ENCODE measurements at regions not wholly inside any gene's neighbourhood (a gene's known extent, or its start where the extent isn't known, plus 50 kb on each side); places are given as distances from the start of the nearest gene placed in this dataset.

DNA sequence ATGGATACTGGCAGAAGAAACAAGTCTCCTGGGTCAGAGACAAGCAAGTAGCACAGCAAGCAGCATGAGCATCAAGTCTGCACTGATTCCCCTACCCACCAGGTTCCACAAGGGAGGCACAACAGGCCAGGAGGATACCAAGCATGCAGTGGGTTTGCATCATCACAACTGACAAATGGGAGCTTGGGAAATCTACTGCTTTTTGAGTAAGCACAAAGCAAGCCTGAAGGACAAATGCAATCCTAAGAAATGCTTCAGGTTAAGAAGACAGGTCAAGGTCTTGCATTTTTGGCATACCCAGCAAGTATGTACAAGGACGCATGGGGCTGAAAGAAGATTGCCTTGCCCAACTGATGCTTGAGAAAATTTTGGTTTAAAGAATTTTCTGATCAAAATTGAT lies 279.6 kb downstream of the PDGFC start:
- 43 to 47% methylated on average over 1 of the region's 1 CpG for WGBS, 2 donors
- TF ChIP-seq EP300 (IDR thresholded peaks at IDR 0.05) (no peak), POLR2A (IDR thresholded peaks at IDR 0.05) (no peak)
- TF ChIP-seq, protein P1, sequence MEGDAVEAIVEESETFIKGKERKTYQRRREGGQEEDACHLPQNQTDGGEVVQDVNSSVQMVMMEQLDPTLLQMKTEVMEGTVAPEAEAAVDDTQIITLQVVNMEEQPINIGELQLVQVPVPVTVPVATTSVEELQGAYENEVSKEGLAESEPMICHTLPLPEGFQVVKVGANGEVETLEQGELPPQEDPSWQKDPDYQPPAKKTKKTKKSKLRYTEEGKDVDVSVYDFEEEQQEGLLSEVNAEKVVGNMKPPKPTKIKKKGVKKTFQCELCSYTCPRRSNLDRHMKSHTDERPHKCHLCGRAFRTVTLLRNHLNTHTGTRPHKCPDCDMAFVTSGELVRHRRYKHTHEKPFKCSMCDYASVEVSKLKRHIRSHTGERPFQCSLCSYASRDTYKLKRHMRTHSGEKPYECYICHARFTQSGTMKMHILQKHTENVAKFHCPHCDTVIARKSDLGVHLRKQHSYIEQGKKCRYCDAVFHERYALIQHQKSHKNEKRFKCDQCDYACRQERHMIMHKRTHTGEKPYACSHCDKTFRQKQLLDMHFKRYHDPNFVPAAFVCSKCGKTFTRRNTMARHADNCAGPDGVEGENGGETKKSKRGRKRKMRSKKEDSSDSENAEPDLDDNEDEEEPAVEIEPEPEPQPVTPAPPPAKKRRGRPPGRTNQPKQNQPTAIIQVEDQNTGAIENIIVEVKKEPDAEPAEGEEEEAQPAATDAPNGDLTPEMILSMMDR (IDR thresholded peaks at IDR 0.05): no peak
- Histone ChIP-seq H3K4me1 (no peaks in the 10 kb centered on the region), H3K27me3 (no peaks in the 10 kb centered on the region), H3K36me3 (no peaks in the 10 kb centered on the region), H3K9me3 (no peaks in the 10 kb centered on the region), H3K27ac (no peak overlapping the region), H3K4me3 (no peak overlapping the region)
- DNase-seq (ENCODE audit: low spot score in 2 of 2): no peak

DNA sequence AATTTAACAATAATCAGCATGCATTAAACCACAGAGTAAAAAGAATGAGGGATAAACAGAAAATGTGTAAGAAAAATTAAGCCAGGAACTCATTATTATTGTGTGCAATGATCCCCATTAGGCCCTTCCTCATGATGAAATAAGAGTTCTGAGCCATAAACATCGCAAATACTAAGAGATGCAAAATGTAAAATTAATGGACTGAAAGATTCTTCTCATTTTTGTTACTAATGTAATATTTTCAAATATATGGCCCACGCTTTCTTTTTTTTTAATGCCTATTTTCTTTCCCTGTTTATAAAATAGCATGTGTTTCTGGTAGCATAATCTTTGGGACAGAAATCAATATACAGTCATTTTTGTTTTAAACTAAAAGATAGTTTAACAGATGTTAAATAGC lies 281.0 kb downstream of the PDGFC start:
- no peak overlapping the region for H3K27ac ChIP-seq
- no peaks in the 10 kb centered on the region for H3K36me3 ChIP-seq
- TF ChIP-seq POLR2A (IDR thresholded peaks at IDR 0.05) (no peak), EP300 (IDR thresholded peaks at IDR 0.05) (no peak)
- TF ChIP-seq, protein P1 (IDR thresholded peaks at IDR 0.05): no peak
- H3K9me3 ChIP-seq: no peaks in the 10 kb centered on the region
- H3K4me3 ChIP-seq: no peak overlapping the region
- H3K27me3 ChIP-seq: no peaks in the 10 kb centered on the region
- 90 to 94% methylated on average over 2 of the region's 2 CpGs for WGBS, 2 donors
- no peaks in the 10 kb centered on the region for H3K4me1 ChIP-seq
- no peak for DNase-seq (ENCODE audit: low spot score in 2 of 2)

DNA sequence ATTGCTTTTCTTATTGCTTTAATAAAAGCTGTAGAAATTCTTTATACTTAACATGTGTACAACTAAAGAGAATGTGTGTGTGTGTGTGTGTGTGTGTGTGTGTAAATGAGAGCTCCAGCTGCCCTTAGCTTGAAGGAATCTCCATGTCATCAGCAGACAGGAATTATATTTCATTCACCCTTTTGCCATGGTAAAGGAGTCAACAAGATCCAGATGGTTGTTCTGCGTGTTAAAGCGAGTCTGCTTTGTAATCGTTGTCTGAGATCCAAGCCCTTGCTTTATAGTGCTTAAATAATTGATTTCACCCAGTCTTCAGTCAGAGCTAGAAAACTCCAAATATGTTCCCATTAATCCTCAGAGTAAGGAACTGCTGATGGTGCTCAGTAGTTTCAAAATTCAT lies 285.5 kb downstream of the PDGFC start:
- DNase-seq (ENCODE audit: low spot score in 2 of 2): no peak
- TF ChIP-seq POLR2A (IDR thresholded peaks at IDR 0.05) (no peak), EP300 (IDR thresholded peaks at IDR 0.05) (no peak)
- TF ChIP-seq, protein P1 (IDR thresholded peaks at IDR 0.05): no peak
- H3K27ac ChIP-seq: no peak overlapping the region
- H3K4me3 ChIP-seq: no peak overlapping the region
- no peaks in the 10 kb centered on the region for H3K36me3 ChIP-seq
- WGBS, 2 donors: 21 to 44% methylated on average over 3 of the region's 3 CpGs
- H3K4me1 ChIP-seq: no peaks in the 10 kb centered on the region
- no peaks in the 10 kb centered on the region for H3K9me3 ChIP-seq
- no peaks in the 10 kb centered on the region for H3K27me3 ChIP-seq

DNA sequence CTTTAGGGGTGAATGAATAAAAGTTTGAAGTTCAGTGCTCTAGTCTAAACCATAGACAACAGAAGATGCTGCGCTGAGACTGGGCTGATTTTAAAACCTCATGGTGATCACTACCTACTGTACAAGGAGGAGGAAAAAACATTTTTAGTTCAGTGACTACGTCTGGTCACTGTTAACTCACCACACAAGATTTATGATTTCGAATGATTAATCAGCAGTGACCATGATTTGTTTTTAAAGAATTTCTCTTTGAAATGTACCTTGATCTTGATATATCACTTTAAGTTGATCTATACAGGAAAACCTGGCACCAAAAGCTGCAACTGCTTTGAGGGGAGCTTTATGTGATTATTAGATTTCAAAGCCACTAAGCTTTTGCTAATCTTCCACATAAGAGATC lies 286.3 kb downstream of the PDGFC start:
- Histone ChIP-seq H3K36me3 (no peaks in the 10 kb centered on the region), H3K27ac (no peak overlapping the region), H3K9me3 (no peaks in the 10 kb centered on the region), H3K27me3 (no peaks in the 10 kb centered on the region), H3K4me1 (no peaks in the 10 kb centered on the region), H3K4me3 (no peak overlapping the region)
- TF ChIP-seq EP300 (IDR thresholded peaks at IDR 0.05) (no peak), POLR2A (IDR thresholded peaks at IDR 0.05) (no peak)
- TF ChIP-seq, protein P1 (IDR thresholded peaks at IDR 0.05): no peak
- WGBS, 2 donors: 86 to 89% methylated on average over 3 of the region's 3 CpGs
- DNase-seq (ENCODE audit: low spot score in 2 of 2): no peak

GRCh38 chr4:156677656-156678055 lies 293.9 kb downstream of the PDGFC start:
- no peak for DNase-seq (ENCODE audit: low spot score in 2 of 2)
- H3K4me3 ChIP-seq: no peak overlapping the region
- TF ChIP-seq EP300 (IDR thresholded peaks at IDR 0.05) (no peak), POLR2A (IDR thresholded peaks at IDR 0.05) (no peak)
- TF ChIP-seq, protein P1 (IDR thresholded peaks at IDR 0.05): no peak
- H3K36me3 ChIP-seq: no peaks in the 10 kb centered on the region
- 74 to 77% methylated on average over 4 of the region's 4 CpGs for WGBS, 2 donors
- H3K4me1 ChIP-seq: peaks cover 0 to under 1% (median 0%) of the 10 kb centered on the region in 4 donors
- H3K9me3 ChIP-seq: no peaks in the 10 kb centered on the region
- no peaks in the 10 kb centered on the region for H3K27me3 ChIP-seq
- no peak overlapping the region for H3K27ac ChIP-seq
